ENCODE measurements at regions not wholly inside any gene's neighbourhood (a gene's known extent, or its start where the extent isn't known, plus 50 kb on each side); places are given as distances from the start of the nearest gene placed in this dataset.

- TF ChIP-seq KIAA2018 (CRISPR knock-in tag; IDR thresholded peaks at IDR 0.05; ENCODE audit: borderline replicate concordance) (no peak), SMYD3 (CRISPR knock-in tag; IDR thresholded peaks at IDR 0.05) (no peak), NONO (IDR thresholded peaks at IDR 0.05) (no peak), NONO (CRISPR knock-in tag; conservative IDR thresholded peaks at IDR 0.05) (no peak), ZNF205 (CRISPR knock-in tag; IDR thresholded peaks at IDR 0.05) (no peak), NFRKB (IDR thresholded peaks at IDR 0.05) (no peak), CREB1 (IDR thresholded peaks at IDR 0.05) (no peak), CREB1 (CRISPR knock-in tag; IDR thresholded peaks at IDR 0.05) (no peak), RBM39 (IDR thresholded peaks at IDR 0.05; ENCODE audit: low read depth, low read length, poor library complexity, severe bottlenecking) (peak; percentile 45), ZNF562 (CRISPR knock-in tag; IDR thresholded peaks at IDR 0.05; ENCODE audit: borderline replicate concordance) (no peak), NFE2L1 (CRISPR knock-in tag; IDR thresholded peaks at IDR 0.05; ENCODE audit: borderline replicate concordance) (no peak), ZFP1 (CRISPR knock-in tag; IDR thresholded peaks at IDR 0.05) (no peak), NRL (CRISPR knock-in tag; IDR thresholded peaks at IDR 0.05; ENCODE audit: borderline replicate concordance) (0 out of 2 replicates have a peak, but pooled peaks have one; percentile 24), MXD4 (CRISPR knock-in tag; IDR thresholded peaks at IDR 0.05) (no peak), TEF (CRISPR knock-in tag; IDR thresholded peaks at IDR 0.05) (no peak), SAP130 (CRISPR knock-in tag; IDR thresholded peaks at IDR 0.05; ENCODE audit: low read depth) (no peak), RBFOX2 (IDR thresholded peaks at IDR 0.05; ENCODE audit: low read depth, low read length) (no peak), ZIK1 (CRISPR knock-in tag; IDR thresholded peaks at IDR 0.05; ENCODE audit: borderline replicate concordance, low read depth) (no peak)
- TF ChIP-seq, protein P1, sequence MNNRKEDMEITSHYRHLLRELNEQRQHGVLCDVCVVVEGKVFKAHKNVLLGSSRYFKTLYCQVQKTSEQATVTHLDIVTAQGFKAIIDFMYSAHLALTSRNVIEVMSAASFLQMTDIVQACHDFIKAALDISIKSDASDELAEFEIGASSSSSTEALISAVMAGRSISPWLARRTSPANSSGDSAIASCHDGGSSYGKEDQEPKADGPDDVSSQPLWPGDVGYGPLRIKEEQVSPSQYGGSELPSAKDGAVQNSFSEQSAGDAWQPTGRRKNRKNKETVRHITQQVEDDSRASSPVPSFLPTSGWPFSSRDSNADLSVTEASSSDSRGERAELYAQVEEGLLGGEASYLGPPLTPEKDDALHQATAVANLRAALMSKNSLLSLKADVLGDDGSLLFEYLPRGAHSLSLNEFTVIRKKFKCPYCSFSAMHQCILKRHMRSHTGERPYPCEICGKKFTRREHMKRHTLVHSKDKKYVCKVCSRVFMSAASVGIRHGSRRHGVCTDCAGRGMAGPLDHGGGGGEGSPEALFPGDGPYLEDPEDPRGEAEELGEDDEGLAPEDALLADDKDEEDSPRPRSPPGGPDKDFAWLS (CRISPR knock-in tag; IDR thresholded peaks at IDR 0.05; ENCODE audit: borderline replicate concordance), result no peak
These were observed 81.8 kb downstream of the EMP1 start (continued) for GRCh38 chr12:13278249-13278787.

Measured in HepG2 (cell line).